OCI-LY1 (cell line): ENCODE measurements at regions not wholly inside any gene's neighbourhood (a gene's known extent, or its start where the extent isn't known, plus 50 kb on each side); places are given as distances from the start of the nearest gene placed in this dataset.

Source experiments
- EZH2 ChIP-seq: fragments of 200-600 bp; sonication (generic), shearing (Covaris generic); IDR thresholded peaks from 2 replicates; pipeline ENCODE4 v1.8.0; 2017; ENCODE audit warnings: borderline replicate concordance, mixed run types, mild to moderate bottlenecking, antibody characterized with exemption, low read length, moderate library complexity, mixed read lengths
- TF ChIP-seq, protein P1 (sequence below): fragments of 200-600 bp; sonication (generic), shearing (Covaris generic); IDR thresholded peaks from 2 replicates; pipeline ENCODE4 v1.5.1; 2017; ENCODE audit warnings: mild to moderate bottlenecking, antibody characterized with exemption, low read length, moderate library complexity, mixed read lengths

DNA sequence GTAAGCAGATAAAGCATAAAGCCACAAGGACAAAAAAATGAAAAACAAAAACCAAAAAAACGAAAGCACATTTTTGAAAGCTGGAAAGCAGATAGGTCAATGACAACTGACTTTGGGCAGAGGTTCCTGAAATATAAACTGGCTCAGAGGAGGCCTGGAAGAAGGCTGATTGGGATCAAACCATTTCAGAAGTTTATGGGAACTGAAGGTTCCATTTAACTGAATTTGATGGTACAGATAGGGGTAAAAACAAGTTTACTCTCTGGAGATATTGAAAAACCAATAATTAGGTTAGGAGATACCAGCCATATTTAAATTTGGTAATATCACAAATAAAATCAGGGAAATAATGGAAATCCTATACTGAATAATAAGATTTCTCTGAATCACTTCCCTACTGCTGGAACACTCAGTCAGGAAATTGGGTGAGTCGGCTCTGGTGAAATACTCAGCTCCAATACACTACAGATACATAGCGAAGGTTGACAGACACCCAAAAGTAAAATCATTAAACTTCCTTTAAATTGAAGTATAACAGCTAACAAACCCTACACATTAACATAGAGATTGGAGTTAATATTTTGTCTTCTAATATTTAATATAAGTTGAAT, 1584.3 kb downstream of the STIM2 start:
- TF ChIP-seq, protein P1, sequence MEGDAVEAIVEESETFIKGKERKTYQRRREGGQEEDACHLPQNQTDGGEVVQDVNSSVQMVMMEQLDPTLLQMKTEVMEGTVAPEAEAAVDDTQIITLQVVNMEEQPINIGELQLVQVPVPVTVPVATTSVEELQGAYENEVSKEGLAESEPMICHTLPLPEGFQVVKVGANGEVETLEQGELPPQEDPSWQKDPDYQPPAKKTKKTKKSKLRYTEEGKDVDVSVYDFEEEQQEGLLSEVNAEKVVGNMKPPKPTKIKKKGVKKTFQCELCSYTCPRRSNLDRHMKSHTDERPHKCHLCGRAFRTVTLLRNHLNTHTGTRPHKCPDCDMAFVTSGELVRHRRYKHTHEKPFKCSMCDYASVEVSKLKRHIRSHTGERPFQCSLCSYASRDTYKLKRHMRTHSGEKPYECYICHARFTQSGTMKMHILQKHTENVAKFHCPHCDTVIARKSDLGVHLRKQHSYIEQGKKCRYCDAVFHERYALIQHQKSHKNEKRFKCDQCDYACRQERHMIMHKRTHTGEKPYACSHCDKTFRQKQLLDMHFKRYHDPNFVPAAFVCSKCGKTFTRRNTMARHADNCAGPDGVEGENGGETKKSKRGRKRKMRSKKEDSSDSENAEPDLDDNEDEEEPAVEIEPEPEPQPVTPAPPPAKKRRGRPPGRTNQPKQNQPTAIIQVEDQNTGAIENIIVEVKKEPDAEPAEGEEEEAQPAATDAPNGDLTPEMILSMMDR, result no peak
- TF ChIP-seq EZH2, result no peak
